Nephron (organoid): ENCODE measurements at regions not wholly inside any gene's neighbourhood (a gene's known extent, or its start where the extent isn't known, plus 50 kb on each side); places are given as distances from the start of the nearest gene placed in this dataset.

ENCODE experiments used
- H3K27ac Mint-ChIP-seq, 3 experiments: 2 replicates each; pipeline ENCODE4 v1.8.0; 2020; ENCODE audit warnings: mixed read lengths in 3 of 3, mild to moderate bottlenecking in 2 of 3, moderate library complexity in 1 of 3
- H3K27me3 Mint-ChIP-seq: 2 replicates; pipeline ENCODE4 v1.8.0; 2021; ENCODE audit warnings: low read depth, mild to moderate bottlenecking, moderate library complexity, mixed read lengths
- H3K36me3 Mint-ChIP-seq: 2 replicates; pipeline ENCODE4 v1.8.0; 2020; ENCODE audit warnings: low read depth, mixed read lengths
- H3K4me1 Mint-ChIP-seq: 2 replicates; pipeline ENCODE4 v1.8.0; 2020; ENCODE audit warnings: mixed read lengths
- H3K4me3 Mint-ChIP-seq, 3 experiments: 2 replicates each; pipeline ENCODE4 v1.8.0; 2020; ENCODE audit warnings: mild to moderate bottlenecking in 3 of 3, mixed read lengths in 3 of 3, moderate library complexity in 2 of 3
- H3K9me3 Mint-ChIP-seq: 2 replicates; pipeline ENCODE4 v1.8.0; 2020; ENCODE audit warnings: mixed read lengths
- TF ChIP-seq, protein P1 (sequence below), 3 experiments: fragments of 200-600 bp; sonication (generic); IDR thresholded peaks; one replicate each; pipeline ENCODE4 v1.5.0; 2021; ENCODE audit warnings: antibody characterized with exemption in 3 of 3; ENCODE audit not compliant: unreplicated experiment in 3 of 3

DNA sequence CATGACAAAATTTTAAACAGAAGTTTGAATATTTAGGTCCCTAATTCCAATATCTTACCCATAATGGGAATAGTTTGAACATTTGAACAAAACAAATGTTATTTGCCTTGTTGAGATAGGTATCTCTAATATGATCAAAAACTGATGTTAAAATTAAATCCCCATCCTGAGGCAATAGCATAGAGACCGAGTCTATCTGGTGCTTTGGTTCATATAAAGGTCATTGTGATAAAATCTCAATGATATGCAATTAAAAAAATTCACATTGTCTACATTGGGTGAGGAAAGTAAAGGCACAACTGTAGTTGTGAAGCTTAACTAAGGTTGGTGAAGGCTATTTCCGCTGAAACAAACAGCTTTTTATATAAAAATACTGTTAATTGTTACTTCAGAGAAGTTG lies 318.3 kb downstream of the CAAP1 start:
- Mint-ChIP-seq H3K27ac (no peak overlapping the region), H3K27me3 (no peaks in the 10 kb centered on the region), H3K36me3 (no peaks in the 10 kb centered on the region), H3K9me3 (no peaks in the 10 kb centered on the region), H3K4me3 (no peak overlapping the region), H3K4me1 (peaks cover 7% of the 10 kb centered on the region)
- TF ChIP-seq, protein P1, sequence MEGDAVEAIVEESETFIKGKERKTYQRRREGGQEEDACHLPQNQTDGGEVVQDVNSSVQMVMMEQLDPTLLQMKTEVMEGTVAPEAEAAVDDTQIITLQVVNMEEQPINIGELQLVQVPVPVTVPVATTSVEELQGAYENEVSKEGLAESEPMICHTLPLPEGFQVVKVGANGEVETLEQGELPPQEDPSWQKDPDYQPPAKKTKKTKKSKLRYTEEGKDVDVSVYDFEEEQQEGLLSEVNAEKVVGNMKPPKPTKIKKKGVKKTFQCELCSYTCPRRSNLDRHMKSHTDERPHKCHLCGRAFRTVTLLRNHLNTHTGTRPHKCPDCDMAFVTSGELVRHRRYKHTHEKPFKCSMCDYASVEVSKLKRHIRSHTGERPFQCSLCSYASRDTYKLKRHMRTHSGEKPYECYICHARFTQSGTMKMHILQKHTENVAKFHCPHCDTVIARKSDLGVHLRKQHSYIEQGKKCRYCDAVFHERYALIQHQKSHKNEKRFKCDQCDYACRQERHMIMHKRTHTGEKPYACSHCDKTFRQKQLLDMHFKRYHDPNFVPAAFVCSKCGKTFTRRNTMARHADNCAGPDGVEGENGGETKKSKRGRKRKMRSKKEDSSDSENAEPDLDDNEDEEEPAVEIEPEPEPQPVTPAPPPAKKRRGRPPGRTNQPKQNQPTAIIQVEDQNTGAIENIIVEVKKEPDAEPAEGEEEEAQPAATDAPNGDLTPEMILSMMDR (IDR thresholded peaks at IDR 0.05; ENCODE audit: unreplicated experiment in 3 of 3): no peak

DNA sequence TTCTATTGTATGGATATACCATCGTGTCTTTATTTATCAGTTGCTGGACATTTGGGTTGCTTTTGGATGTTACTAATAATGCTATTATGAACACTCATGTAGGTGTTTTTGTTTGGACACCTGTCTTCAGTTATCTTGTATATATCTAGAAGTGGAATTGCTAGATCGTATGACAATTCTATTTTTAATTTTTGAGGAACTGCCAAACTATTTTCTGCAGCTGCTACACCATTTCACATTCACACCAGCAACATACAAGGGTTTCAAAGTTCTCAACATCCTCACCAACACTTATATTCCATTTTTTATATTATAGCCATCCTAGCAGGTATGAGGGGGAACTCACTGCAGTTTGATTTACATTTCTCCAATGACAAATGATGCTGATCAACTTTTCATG lies 324.6 kb downstream of the CAAP1 start:
- Mint-ChIP-seq H3K36me3 (no peaks in the 10 kb centered on the region), H3K4me3 (peak overlapping the region in 1 of 3 experiments; percentile 23), H3K9me3 (no peaks in the 10 kb centered on the region), H3K27ac (peak overlapping the region in 2 of 3 experiments; percentile 28 to 50), H3K4me1 (peaks cover 32% of the 10 kb centered on the region), H3K27me3 (no peaks in the 10 kb centered on the region)
- TF ChIP-seq, protein P1 (IDR thresholded peaks at IDR 0.05; ENCODE audit: unreplicated experiment in 3 of 3): no peak

- Mint-ChIP-seq H3K27me3 (no peaks in the 10 kb centered on the region), H3K36me3 (no peaks in the 10 kb centered on the region), H3K4me3 (no peak overlapping the region), H3K27ac (peak overlapping the region; percentile 16 to 50 (median 30)), H3K9me3 (no peaks in the 10 kb centered on the region), H3K4me1 (peaks cover 32% of the 10 kb centered on the region)
- TF ChIP-seq, protein P1 (IDR thresholded peaks at IDR 0.05; ENCODE audit: unreplicated experiment in 3 of 3): no peak
Measured at GRCh38 chr9:26566141-26566540, 326.5 kb downstream of the CAAP1 start.

GRCh38 chr9:26565118-26565517 lies 327.5 kb downstream of the CAAP1 start:
- H3K4me3 Mint-ChIP-seq: no peak overlapping the region
- TF ChIP-seq, protein P1 (IDR thresholded peaks at IDR 0.05; ENCODE audit: unreplicated experiment in 3 of 3): no peak
- no peaks in the 10 kb centered on the region for H3K36me3 Mint-ChIP-seq

GRCh38 chr9:26562338-26562737 lies 330.3 kb downstream of the CAAP1 start:
- Mint-ChIP-seq H3K4me3 (no peak overlapping the region), H3K27ac (no peak overlapping the region), H3K36me3 (no peaks in the 10 kb centered on the region), H3K27me3 (peaks cover 5% of the 10 kb centered on the region), H3K4me1 (peaks cover 21% of the 10 kb centered on the region), H3K9me3 (peaks cover 5% of the 10 kb centered on the region)
- TF ChIP-seq, protein P1 (IDR thresholded peaks at IDR 0.05; ENCODE audit: unreplicated experiment in 3 of 3): no peak

More at GRCh38 chr9:26565118-26565517, 327.5 kb downstream of the CAAP1 start:
- H3K4me1 Mint-ChIP-seq: peaks cover 32% of the 10 kb centered on the region
- H3K9me3 Mint-ChIP-seq: peaks cover 5% of the 10 kb centered on the region
- no peaks in the 10 kb centered on the region for H3K27me3 Mint-ChIP-seq
- no peak overlapping the region for H3K27ac Mint-ChIP-seq

- Mint-ChIP-seq H3K27me3 (peaks cover 5% of the 10 kb centered on the region), H3K4me3 (no peak overlapping the region), H3K9me3 (peaks cover 5% of the 10 kb centered on the region), H3K4me1 (peaks cover 17% of the 10 kb centered on the region), H3K27ac (no peak overlapping the region), H3K36me3 (no peaks in the 10 kb centered on the region)
- TF ChIP-seq, protein P1 (IDR thresholded peaks at IDR 0.05; ENCODE audit: unreplicated experiment in 3 of 3): no peak
Measured at GRCh38 chr9:26561928-26562327, 330.7 kb downstream of the CAAP1 start.
